ENCODE measurements at regions not wholly inside any gene's neighbourhood (a gene's known extent, or its start where the extent isn't known, plus 50 kb on each side); places are given as distances from the start of the nearest gene placed in this dataset.

- no peak for FAIRE-seq
- ChIA-PET SMC1A (ENCODE audit: uncharacterized antibody, unreplicated experiment) (no interaction called here), CTCF (no interaction called here), RAD21 (ENCODE audit: unreplicated experiment) (no interaction called here), POLR2A (no interaction called here)
- H2AFZ ChIP-seq (ENCODE audit: control insufficient read depth, low read depth, low read length): no peak overlapping the region
- H3K79me2 ChIP-seq (ENCODE audit: control insufficient read depth, insufficient read depth, low read length): no peaks in the 10 kb centered on the region
- H3K36me3 ChIP-seq (ENCODE audit: control insufficient read depth in 2 of 2, insufficient read depth in 2 of 2, low read length in 1 of 2): no peaks in the 10 kb centered on the region
- no peak for DNase-seq (ENCODE audit: low read depth, low spot score)
- ATAC-seq: no peak
- TF ChIP-seq FOXM1 (IDR thresholded peaks at IDR 0.05; ENCODE audit: low read depth, low read length): no peak
- TF ChIP-seq ESRRA (IDR thresholded peaks at IDR 0.05; ENCODE audit: low read length): no peak
- TF ChIP-seq CREM (IDR thresholded peaks at IDR 0.05; ENCODE audit: low read depth): no peak
- WGBS (ENCODE audit: insufficient coverage, insufficient replicate concordance, low lambda C conversion rate, missing lambda C conversion rate): 29% methylated on average over 9 of the region's 9 CpGs
- H3K4me3 ChIP-seq: no peak overlapping the region
- H4K20me1 ChIP-seq (ENCODE audit: control insufficient read depth, insufficient read depth): no peaks in the 10 kb centered on the region
- in situ Hi-C loops (cut with MboI): no loop called here
- no peak overlapping the region for H3K27ac ChIP-seq (ENCODE audit: control insufficient read depth, insufficient read depth)
- intact Hi-C loops (cut with micrococcal nuclease; ENCODE audit: unreplicated experiment): no loop called here
- no peak overlapping the region for H3K4me2 ChIP-seq (ENCODE audit: control insufficient read depth, insufficient read depth)
- no peak overlapping the region for H3K9ac ChIP-seq (ENCODE audit: control insufficient read depth, insufficient read depth, low read length)
- H3K27me3 ChIP-seq (replicated peaks in 1 of 2; ENCODE audit: control insufficient read depth in 2 of 2, insufficient read depth in 2 of 2, low read length in 1 of 2): no peaks in the 10 kb centered on the region
- BruUV-seq (replicated peaks): no TSS peak
- no peaks in the 10 kb centered on the region for H3K9me3 ChIP-seq (replicated peaks; ENCODE audit: control insufficient read depth, insufficient read depth, low read length)
- no peaks in the 10 kb centered on the region for H3K4me1 ChIP-seq (ENCODE audit: control insufficient read depth, insufficient read depth, low read length)
These were observed 160.5 kb upstream of the MSX2 start for GRCh38 chr5:174563899-174564298.

GRCh38 chr5:174567506-174568141, 156.8 kb upstream of the MSX2 start:
- ATAC-seq: no peak
- no peaks in the 10 kb centered on the region for H4K20me1 ChIP-seq (ENCODE audit: control insufficient read depth, insufficient read depth)
- DNase-seq (ENCODE audit: low read depth, low spot score): no peak
- no peak overlapping the region for H2AFZ ChIP-seq (ENCODE audit: control insufficient read depth, low read depth, low read length)
- CTCF ChIA-PET: no interaction called here
- H3K4me1 ChIP-seq (ENCODE audit: control insufficient read depth, insufficient read depth, low read length): no peaks in the 10 kb centered on the region
- in situ Hi-C loops (cut with MboI): no loop called here
- no peak overlapping the region for H3K4me2 ChIP-seq (ENCODE audit: control insufficient read depth, insufficient read depth)
- no peak overlapping the region for H3K27ac ChIP-seq (ENCODE audit: control insufficient read depth, insufficient read depth)
- H3K79me2 ChIP-seq (ENCODE audit: control insufficient read depth, insufficient read depth, low read length): no peaks in the 10 kb centered on the region
- no peak overlapping the region for H3K4me3 ChIP-seq
- RAD21 ChIA-PET (ENCODE audit: unreplicated experiment): no interaction called here
- H3K9me3 ChIP-seq (replicated peaks; ENCODE audit: control insufficient read depth, insufficient read depth, low read length): no peaks in the 10 kb centered on the region
- FAIRE-seq: no peak
- intact Hi-C loops (cut with micrococcal nuclease; ENCODE audit: unreplicated experiment): no loop called here
- WGBS (ENCODE audit: insufficient coverage, insufficient replicate concordance, low lambda C conversion rate, missing lambda C conversion rate): 41% methylated on average over 7 of the region's 7 CpGs
- no TSS peak for BruUV-seq (replicated peaks)
- H3K9ac ChIP-seq (ENCODE audit: control insufficient read depth, insufficient read depth, low read length): no peak overlapping the region
- POLR2A ChIA-PET: no interaction called here
- no peaks in the 10 kb centered on the region; a peak in 1 of 4 replicates for H3K27me3 ChIP-seq (replicated peaks in 1 of 2; ENCODE audit: control insufficient read depth in 2 of 2, insufficient read depth in 2 of 2, low read length in 1 of 2)
- SMC1A ChIA-PET (ENCODE audit: uncharacterized antibody, unreplicated experiment): no interaction called here
- TF ChIP-seq NKRF (conservative IDR thresholded peaks at IDR 0.05) (no peak), NR2C1 (IDR thresholded peaks at IDR 0.05) (no peak), TBL1XR1 (IDR thresholded peaks at IDR 0.05; ENCODE audit: low read depth, low read length) (no peak), RFX5 (IDR thresholded peaks at IDR 0.05; ENCODE audit: low read depth, low read length) (no peak), BMI1 (IDR thresholded peaks at IDR 0.05; ENCODE audit: borderline replicate concordance) (no peak), EGR1 (IDR thresholded peaks at IDR 0.05; ENCODE audit: borderline replicate concordance in 1 of 2, low read depth in 2 of 2, low read length in 2 of 2) (no peak), ZNF622 (IDR thresholded peaks at IDR 0.05) (no peak), MTA2 (IDR thresholded peaks at IDR 0.05; ENCODE audit: low read depth) (no peak), YBX1 (IDR thresholded peaks at IDR 0.05) (no peak), CHD1 (IDR thresholded peaks at IDR 0.05; ENCODE audit: low read depth, low read length) (no peak)
- no peaks in the 10 kb centered on the region for H3K36me3 ChIP-seq (ENCODE audit: control insufficient read depth in 2 of 2, insufficient read depth in 2 of 2, low read length in 1 of 2)

Data from GM12878 (cell line).